ENCODE measurements at regions not wholly inside any gene's neighbourhood (a gene's known extent, or its start where the extent isn't known, plus 50 kb on each side); places are given as distances from the start of the nearest gene placed in this dataset.

DNA sequence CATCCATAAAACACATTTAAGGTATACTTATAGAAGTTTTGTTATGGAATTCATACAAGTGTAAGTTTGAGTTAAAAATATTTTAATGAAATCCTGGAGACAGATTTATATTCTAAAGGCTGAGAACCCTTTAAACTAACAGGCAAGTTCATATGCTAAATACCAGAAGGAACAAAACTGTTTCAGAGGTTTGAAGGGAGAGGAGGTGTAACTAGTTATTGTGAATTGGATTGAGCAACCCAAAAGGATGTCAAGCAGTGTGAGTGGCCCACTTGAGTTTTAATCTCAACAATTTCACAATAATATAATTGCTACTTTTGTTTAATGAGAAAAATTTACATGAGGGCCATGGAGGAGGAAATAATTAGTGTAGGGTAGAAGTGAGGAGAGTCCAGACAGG, 348.5 kb upstream of the ACTBL2 start:
- no peak overlapping the region for H3K27ac ChIP-seq
- no peak for TF ChIP-seq ZFX (IDR thresholded peaks at IDR 0.05; ENCODE audit: borderline replicate concordance)
- TF ChIP-seq, protein P1, sequence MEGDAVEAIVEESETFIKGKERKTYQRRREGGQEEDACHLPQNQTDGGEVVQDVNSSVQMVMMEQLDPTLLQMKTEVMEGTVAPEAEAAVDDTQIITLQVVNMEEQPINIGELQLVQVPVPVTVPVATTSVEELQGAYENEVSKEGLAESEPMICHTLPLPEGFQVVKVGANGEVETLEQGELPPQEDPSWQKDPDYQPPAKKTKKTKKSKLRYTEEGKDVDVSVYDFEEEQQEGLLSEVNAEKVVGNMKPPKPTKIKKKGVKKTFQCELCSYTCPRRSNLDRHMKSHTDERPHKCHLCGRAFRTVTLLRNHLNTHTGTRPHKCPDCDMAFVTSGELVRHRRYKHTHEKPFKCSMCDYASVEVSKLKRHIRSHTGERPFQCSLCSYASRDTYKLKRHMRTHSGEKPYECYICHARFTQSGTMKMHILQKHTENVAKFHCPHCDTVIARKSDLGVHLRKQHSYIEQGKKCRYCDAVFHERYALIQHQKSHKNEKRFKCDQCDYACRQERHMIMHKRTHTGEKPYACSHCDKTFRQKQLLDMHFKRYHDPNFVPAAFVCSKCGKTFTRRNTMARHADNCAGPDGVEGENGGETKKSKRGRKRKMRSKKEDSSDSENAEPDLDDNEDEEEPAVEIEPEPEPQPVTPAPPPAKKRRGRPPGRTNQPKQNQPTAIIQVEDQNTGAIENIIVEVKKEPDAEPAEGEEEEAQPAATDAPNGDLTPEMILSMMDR (IDR thresholded peaks at IDR 0.05), result no peak

DNA sequence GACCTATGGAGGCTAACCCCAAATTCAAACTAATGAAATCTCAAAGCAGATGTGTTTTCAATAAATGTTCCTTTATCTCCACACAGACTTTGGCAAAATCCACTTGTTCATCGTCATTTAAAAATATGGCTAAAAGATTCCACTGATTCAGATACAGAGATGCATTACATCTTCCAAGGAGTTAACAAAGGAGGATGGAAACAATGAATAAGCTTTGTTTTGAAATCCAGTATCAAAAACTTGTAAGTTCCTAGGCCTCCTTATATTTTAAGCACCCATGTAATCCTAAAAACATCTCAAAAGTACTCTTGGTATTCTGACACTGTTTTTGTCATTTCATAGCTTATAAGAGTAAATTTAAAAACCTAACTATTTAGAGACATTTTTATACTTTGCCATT, 345.6 kb upstream of the ACTBL2 start:
- H3K27ac ChIP-seq, result no peak overlapping the region
- TF ChIP-seq ZFX (IDR thresholded peaks at IDR 0.05; ENCODE audit: borderline replicate concordance), result no peak
- TF ChIP-seq, protein P1 (IDR thresholded peaks at IDR 0.05), result no peak

DNA sequence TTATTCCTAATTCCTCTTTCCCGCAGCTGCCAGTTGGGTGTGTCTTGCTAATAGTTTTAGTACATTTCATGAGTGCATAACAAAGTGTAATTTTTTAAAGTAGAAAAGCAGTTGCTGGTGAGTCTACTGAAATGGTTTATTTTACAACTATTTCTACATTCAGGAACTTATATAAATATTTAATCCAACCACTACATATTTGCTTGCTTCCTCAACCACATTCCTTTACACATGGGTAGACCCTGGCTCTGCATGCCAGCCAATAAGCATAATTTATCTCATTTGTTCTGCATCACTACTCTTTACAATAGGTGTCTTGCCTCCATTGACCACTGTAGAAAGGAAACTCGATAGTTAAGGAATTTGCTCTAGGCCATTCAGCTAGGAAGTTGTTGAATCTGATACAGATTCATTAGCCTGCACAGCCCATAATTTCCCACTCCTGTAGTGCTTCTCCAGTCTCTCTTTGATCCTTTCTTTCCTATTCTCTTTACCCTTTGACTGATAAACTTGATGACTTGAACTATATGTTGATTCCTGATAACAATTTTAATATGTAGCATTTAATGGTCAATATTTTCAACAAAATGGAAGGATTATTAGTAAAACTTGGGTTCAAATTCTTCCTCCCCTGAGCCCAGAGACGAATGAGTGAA, 342.5 kb upstream of the ACTBL2 start:
- TF ChIP-seq ZFX (IDR thresholded peaks at IDR 0.05; ENCODE audit: borderline replicate concordance), result no peak
- TF ChIP-seq, protein P1 (IDR thresholded peaks at IDR 0.05), result no peak
- H3K27ac ChIP-seq, result no peak overlapping the region

DNA sequence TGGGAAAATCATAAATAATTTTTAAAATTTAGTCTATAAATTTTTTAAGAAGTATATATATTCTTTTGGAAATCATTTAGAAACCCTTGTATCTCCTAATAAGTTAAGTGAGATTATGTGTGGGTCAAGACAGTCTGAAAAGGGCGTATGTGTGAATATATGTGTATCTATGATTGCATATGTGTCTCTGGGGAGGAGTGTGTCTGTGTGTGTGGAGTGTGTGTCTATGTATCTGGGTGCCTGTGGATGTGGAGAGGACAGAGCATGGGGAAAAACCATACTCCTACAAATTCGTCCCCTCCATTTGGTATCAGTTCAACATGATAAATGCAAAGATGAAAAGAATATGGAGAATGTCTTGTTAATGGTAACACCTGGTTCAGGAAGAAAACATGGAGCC, 342.0 kb upstream of the ACTBL2 start:
- TF ChIP-seq, protein P1 (IDR thresholded peaks at IDR 0.05), result no peak
- TF ChIP-seq ZFX (IDR thresholded peaks at IDR 0.05; ENCODE audit: borderline replicate concordance), result no peak
- no peak overlapping the region for H3K27ac ChIP-seq

DNA sequence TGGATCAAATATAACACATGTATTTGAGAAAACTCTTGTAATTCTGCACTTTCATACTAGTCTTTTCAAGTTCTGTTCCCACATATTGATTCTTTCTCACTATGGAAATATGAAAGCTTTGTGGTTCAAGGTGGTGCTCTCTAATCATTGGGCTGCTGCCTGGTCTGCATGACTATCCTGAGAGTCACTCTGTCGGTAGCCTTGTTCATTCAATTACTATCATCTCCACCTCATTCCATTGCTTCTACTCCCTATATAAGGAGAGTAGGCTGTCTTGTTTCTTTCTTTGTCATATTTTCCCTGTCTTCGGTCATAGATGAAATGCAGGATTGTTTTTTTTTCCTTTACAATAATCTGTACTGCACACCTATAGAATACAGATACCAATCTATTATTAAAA, 341.4 kb upstream of the ACTBL2 start:
- no peak overlapping the region for H3K27ac ChIP-seq
- no peak for TF ChIP-seq ZFX (IDR thresholded peaks at IDR 0.05; ENCODE audit: borderline replicate concordance)
- TF ChIP-seq, protein P1 (IDR thresholded peaks at IDR 0.05), result no peak

DNA sequence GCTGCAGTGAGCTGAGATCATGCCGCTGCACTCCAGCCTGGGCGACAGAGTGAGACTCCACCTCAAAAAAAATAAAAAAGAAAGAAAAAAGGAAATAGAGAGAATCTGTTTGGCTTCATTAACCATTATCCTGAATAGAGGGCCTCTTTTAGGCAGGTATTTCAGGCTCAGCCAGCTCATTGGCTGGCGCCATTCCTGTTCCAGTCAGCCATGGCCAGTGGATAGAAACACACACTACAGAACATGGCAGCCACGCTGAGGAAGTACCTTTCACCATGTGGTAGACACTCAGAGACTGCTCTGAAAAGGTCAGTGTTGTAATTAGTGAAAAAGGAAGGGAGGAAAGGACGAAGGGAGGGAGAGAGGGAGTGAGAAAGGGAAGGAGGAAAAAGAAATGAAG, 340.0 kb upstream of the ACTBL2 start:
- TF ChIP-seq, protein P1 (IDR thresholded peaks at IDR 0.05), result no peak
- no peak for TF ChIP-seq ZFX (IDR thresholded peaks at IDR 0.05; ENCODE audit: borderline replicate concordance)
- no peak overlapping the region for H3K27ac ChIP-seq

DNA sequence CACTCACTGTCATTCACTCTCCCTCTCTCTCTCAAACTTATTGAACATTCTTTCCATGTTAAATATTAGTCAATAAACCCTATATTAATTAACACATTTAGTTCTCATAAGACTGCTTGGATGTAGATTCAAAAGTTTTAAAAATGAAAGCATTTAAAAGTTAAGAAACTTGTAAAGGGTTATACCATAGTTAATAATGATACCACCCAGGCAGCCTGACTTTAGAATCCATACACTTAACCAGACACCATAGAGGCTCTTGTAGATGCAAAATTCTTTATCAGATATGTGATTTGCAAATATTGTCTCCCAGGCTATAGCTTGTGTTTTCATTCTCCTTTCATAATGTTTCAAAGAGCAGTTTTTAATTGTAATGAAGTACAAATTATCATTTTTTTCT, 335.8 kb upstream of the ACTBL2 start:
- TF ChIP-seq, protein P1 (IDR thresholded peaks at IDR 0.05), result no peak
- no peak for TF ChIP-seq ZFX (IDR thresholded peaks at IDR 0.05; ENCODE audit: borderline replicate concordance)
- no peak overlapping the region for H3K27ac ChIP-seq

All from 22Rv1 (cell line).